Loucy (cell line): ENCODE measurements at regions not wholly inside any gene's neighbourhood (a gene's known extent, or its start where the extent isn't known, plus 50 kb on each side); places are given as distances from the start of the nearest gene placed in this dataset.

Experiments used
- CTCF ChIP-seq: fragments of 200-600 bp; sonication (generic); conservative IDR thresholded peaks from 2 replicates; pipeline ENCODE4 v1.5.1; 2014; ENCODE audit warnings: mild to moderate bottlenecking, antibody characterized with exemption, low read length
- EZH2phosphoT487 ChIP-seq: fragments of 200-600 bp; IDR thresholded peaks from 2 replicates; pipeline ENCODE4 v1.6.1; 2018; ENCODE audit warnings: antibody characterized with exemption, mild to moderate bottlenecking, moderate library complexity, borderline replicate concordance

- no peak for TF ChIP-seq CTCF
- TF ChIP-seq EZH2phosphoT487: no peak
These were observed 112.0 kb upstream of the CCN2 start for GRCh38 chr6:132063204-132063603.
